Hepatocyte (in vitro differentiated cells): ENCODE measurements at regions not wholly inside any gene's neighbourhood (a gene's known extent, or its start where the extent isn't known, plus 50 kb on each side); places are given as distances from the start of the nearest gene placed in this dataset.

Experiments used
- CTCF ChIP-seq: fragments of 200-600 bp; sonication (generic); IDR thresholded peaks from 2 replicates; pipeline ENCODE4 v1.5.1; 2016; ENCODE audit warnings: antibody characterized with exemption, mild to moderate bottlenecking; ENCODE audit not compliant: poor library complexity
- EZH2 ChIP-seq: fragments of 200-600 bp; sonication (generic); IDR thresholded peaks from 2 replicates; pipeline ENCODE4 v1.6.1; 2016; ENCODE audit warnings: antibody characterized with exemption, mild to moderate bottlenecking, borderline replicate concordance

- TF ChIP-seq EZH2: no peak
- no peak for TF ChIP-seq CTCF
Observed at GRCh38 chr4:188511431-188511830, 372.2 kb downstream of the TRIML1 start.
